Trophoblast cell (in vitro differentiated cells and primary cell): ENCODE measurements at regions not wholly inside any gene's neighbourhood (a gene's known extent, or its start where the extent isn't known, plus 50 kb on each side); places are given as distances from the start of the nearest gene placed in this dataset.
A peak's percentile ranks its signal among the peaks of the same experiment; 100 is the strongest.

Experiments
- DNase-seq, 2 donors: peaks; one replicate each; pipeline ENCODE4 v3.0.0-alpha.2; 2016
- H2AFZ ChIP-seq: 2 replicates; pipeline ENCODE4 v1.6.1; 2013; ENCODE audit warnings: low read length, moderate library complexity, mild to moderate bottlenecking; ENCODE audit not compliant: insufficient read depth, poor library complexity
- H2AK5ac ChIP-seq: 2 replicates; pipeline ENCODE4 v1.6.1; 2013; ENCODE audit warnings: mild to moderate bottlenecking, low read length
- H2BK120ac ChIP-seq: 2 replicates; pipeline ENCODE4 v1.6.1; 2013; ENCODE audit warnings: low read length, mild to moderate bottlenecking, moderate library complexity; ENCODE audit not compliant: insufficient read depth, poor library complexity
- H2BK12ac ChIP-seq: 2 replicates; pipeline ENCODE4 v1.6.1; 2013; ENCODE audit warnings: mild to moderate bottlenecking, low read length, moderate library complexity
- H2BK5ac ChIP-seq: 2 replicates; pipeline ENCODE4 v1.6.1; 2013; ENCODE audit warnings: low read length, low read depth, moderate library complexity, mild to moderate bottlenecking; ENCODE audit not compliant: poor library complexity
- H3K14ac ChIP-seq: 2 replicates; pipeline ENCODE4 v1.6.1; 2013; ENCODE audit warnings: mild to moderate bottlenecking, low read length
- H3K18ac ChIP-seq: 2 replicates; pipeline ENCODE4 v1.6.1; 2013; ENCODE audit warnings: mild to moderate bottlenecking, low read length
- H3K23ac ChIP-seq: 2 replicates; pipeline ENCODE4 v1.6.1; 2013; ENCODE audit warnings: low read length
- H3K27ac ChIP-seq: 2 replicates; pipeline ENCODE4 v1.5.1; 2013; ENCODE audit warnings: low read depth, mild to moderate bottlenecking, inconsistent platforms, low read length, moderate library complexity
- H3K27me3 ChIP-seq: 2 replicates; pipeline ENCODE4 v1.6.1; 2013; ENCODE audit warnings: inconsistent platforms, mild to moderate bottlenecking, low read length, moderate library complexity; ENCODE audit not compliant: insufficient read depth
- H3K36me3 ChIP-seq, 2 experiments: 1 replicate in 1 of 2; 2 replicates in 1 of 2; pipeline ENCODE4 v1.6.1; 2013; ENCODE audit warnings: low read length in 2 of 2, mild to moderate bottlenecking in 2 of 2, moderate library complexity in 1 of 2; ENCODE audit not compliant: insufficient read depth in 2 of 2, control insufficient read depth in 1 of 2
- H3K4ac ChIP-seq: 2 replicates; pipeline ENCODE4 v1.6.1; 2013; ENCODE audit warnings: low read depth, mild to moderate bottlenecking, low read length, moderate library complexity
- H3K4me1 ChIP-seq, 2 experiments: 1 replicate in 1 of 2; 2 replicates in 1 of 2; pipeline ENCODE4 v1.6.1; 2013; ENCODE audit warnings: low read length in 2 of 2, mild to moderate bottlenecking in 2 of 2, moderate library complexity in 1 of 2; ENCODE audit not compliant: insufficient read depth in 2 of 2, control insufficient read depth in 1 of 2
- H3K4me2 ChIP-seq: 2 replicates; pipeline ENCODE4 v1.6.1; 2013; ENCODE audit warnings: inconsistent platforms, mild to moderate bottlenecking, low read length, moderate library complexity
- H3K4me3 ChIP-seq: 2 replicates; pipeline ENCODE4 v1.5.1; 2013; ENCODE audit warnings: mild to moderate bottlenecking, low read depth, low read length, inconsistent platforms
- H3K79me1 ChIP-seq: one replicate; pipeline ENCODE4 v1.6.1; 2013; ENCODE audit warnings: low read length
- H3K79me2 ChIP-seq: 2 replicates; pipeline ENCODE4 v1.6.1; 2013; ENCODE audit warnings: low read length, mild to moderate bottlenecking; ENCODE audit not compliant: control insufficient read depth, insufficient read depth, poor library complexity
- H3K9ac ChIP-seq: 2 replicates; pipeline ENCODE4 v1.6.1; 2013; ENCODE audit warnings: mild to moderate bottlenecking, low read length
- H3K9me3 ChIP-seq: 2 replicates; pipeline ENCODE4 v1.6.1; 2013; ENCODE audit warnings: low read depth, mild to moderate bottlenecking, control low read depth, inconsistent platforms, low read length; ENCODE audit not compliant: insufficient read depth
- H4K12ac ChIP-seq: 2 replicates; pipeline ENCODE4 v1.6.1; 2013; ENCODE audit warnings: low read depth, mild to moderate bottlenecking, low read length, moderate library complexity
- H4K8ac ChIP-seq: 2 replicates; pipeline ENCODE4 v1.6.1; 2013; ENCODE audit warnings: low read depth, mild to moderate bottlenecking, low read length, moderate library complexity
- H4K91ac ChIP-seq: one replicate; pipeline ENCODE4 v1.6.1; 2013; ENCODE audit warnings: low read depth, mild to moderate bottlenecking, low read length, moderate library complexity
- WGBS: extraction: QIAGEN DNeasy Blood & Tissue Kit; methylation state at CpG from one replicate; pipeline ENCODE4 v1.1.7; 2013; ENCODE audit warnings: missing lambda C conversion rate; ENCODE audit not compliant: insufficient read length, insufficient coverage; ENCODE audit errors: extremely low coverage; 5-methylcytosine and 5-hydroxymethylcytosine counted together

GRCh38 chr22:49402169-49402568 lies 425.5 kb downstream of the BRD1 start:
- Histone ChIP-seq H3K79me1 (no peaks in the 10 kb centered on the region), H4K12ac (no peak overlapping the region), H2BK120ac (no peak overlapping the region), H3K4me1 (no peaks in the 10 kb centered on the region), H3K14ac (no peak overlapping the region), H3K4me3 (no peak overlapping the region), H4K91ac (no peak overlapping the region), H4K8ac (no peak overlapping the region), H3K18ac (no peak overlapping the region), H3K9me3 (peaks cover 4% of the 10 kb centered on the region), H2BK12ac (no peak overlapping the region), H3K4ac (no peak overlapping the region), H2AK5ac (no peak overlapping the region), H2BK5ac (no peak overlapping the region), H3K27ac (no peak overlapping the region), H3K79me2 (peaks cover 2% of the 10 kb centered on the region), H2AFZ (no peak overlapping the region), H3K9ac (no peak overlapping the region), H3K36me3 (no peaks in the 10 kb centered on the region), H3K27me3 (no peaks in the 10 kb centered on the region), H3K23ac (no peak overlapping the region), H3K4me2 (no peak overlapping the region)
- WGBS, result no CpG with 5 or more reads among the region's 12 CpGs
- DNase-seq, result no peak

GRCh38 chr22:49400941-49401598 lies 426.6 kb downstream of the BRD1 start:
- no peak overlapping the region for H3K4me2 ChIP-seq

GRCh38 chr22:49400136-49400940 lies 427.3 kb downstream of the BRD1 start:
- Histone ChIP-seq H3K23ac (no peak overlapping the region), H3K27ac (no peak overlapping the region), H4K12ac (no peak overlapping the region), H2BK5ac (no peak overlapping the region), H3K4ac (no peak overlapping the region), H3K18ac (no peak overlapping the region), H2BK12ac (no peak overlapping the region), H4K91ac (no peak overlapping the region), H3K79me2 (peaks cover 2% of the 10 kb centered on the region), H3K27me3 (no peaks in the 10 kb centered on the region), H2AFZ (no peak overlapping the region), H3K9me3 (peaks cover 4% of the 10 kb centered on the region), H3K14ac (no peak overlapping the region), H3K36me3 (no peaks in the 10 kb centered on the region), H2BK120ac (no peak overlapping the region), H4K8ac (no peak overlapping the region), H3K4me3 (no peak overlapping the region), H3K79me1 (no peaks in the 10 kb centered on the region), H2AK5ac (no peak overlapping the region), H3K4me1 (no peaks in the 10 kb centered on the region), H3K9ac (no peak overlapping the region), H3K4me2 (no peak overlapping the region)
- peak in 1 of 2 donors; percentile 0 for DNase-seq
- no CpG with 5 or more reads among the region's 24 CpGs for WGBS

More at GRCh38 chr22:49400941-49401598, 426.6 kb downstream of the BRD1 start:
- no peak for DNase-seq
- H3K27me3 ChIP-seq, result no peaks in the 10 kb centered on the region
- no peak overlapping the region for H3K23ac ChIP-seq
- no CpG with 5 or more reads among the region's 16 CpGs for WGBS
- H3K9ac ChIP-seq, result no peak overlapping the region
- H4K8ac ChIP-seq, result no peak overlapping the region
- no peak overlapping the region for H2BK12ac ChIP-seq
- no peak overlapping the region for H2AK5ac ChIP-seq
- no peak overlapping the region for H3K14ac ChIP-seq
- H3K79me1 ChIP-seq, result no peaks in the 10 kb centered on the region
- no peak overlapping the region for H4K91ac ChIP-seq
- no peaks in the 10 kb centered on the region for H3K36me3 ChIP-seq
- H3K18ac ChIP-seq, result no peak overlapping the region
- H3K4me3 ChIP-seq, result no peak overlapping the region
- no peak overlapping the region for H2AFZ ChIP-seq
- H4K12ac ChIP-seq, result no peak overlapping the region
- no peak overlapping the region for H2BK5ac ChIP-seq
- H2BK120ac ChIP-seq, result no peak overlapping the region
- H3K4me1 ChIP-seq, result no peaks in the 10 kb centered on the region
- peaks cover 4% of the 10 kb centered on the region for H3K9me3 ChIP-seq
- no peak overlapping the region for H3K4ac ChIP-seq
- H3K27ac ChIP-seq, result no peak overlapping the region
- H3K79me2 ChIP-seq, result peaks cover 2% of the 10 kb centered on the region

GRCh38 chr22:49398646-49399045 lies 429.0 kb downstream of the BRD1 start:
- Histone ChIP-seq H4K12ac (no peak overlapping the region), H3K9me3 (peaks cover 2% of the 10 kb centered on the region), H3K27me3 (no peaks in the 10 kb centered on the region), H4K91ac (no peak overlapping the region), H3K18ac (no peak overlapping the region), H3K14ac (no peak overlapping the region), H3K27ac (no peak overlapping the region), H3K79me1 (no peaks in the 10 kb centered on the region), H3K36me3 (no peaks in the 10 kb centered on the region), H2BK120ac (no peak overlapping the region), H3K79me2 (peaks cover 2% of the 10 kb centered on the region), H3K23ac (no peak overlapping the region), H3K9ac (no peak overlapping the region), H2BK12ac (no peak overlapping the region), H3K4me2 (no peak overlapping the region), H2AFZ (no peak overlapping the region), H4K8ac (no peak overlapping the region), H3K4me3 (no peak overlapping the region), H2BK5ac (no peak overlapping the region), H3K4me1 (no peaks in the 10 kb centered on the region), H3K4ac (no peak overlapping the region), H2AK5ac (no peak overlapping the region)
- no CpG with 5 or more reads among the region's 15 CpGs for WGBS
- no peak for DNase-seq
